HG03354 (cell line): ENCODE measurements at regions not wholly inside any gene's neighbourhood (a gene's known extent, or its start where the extent isn't known, plus 50 kb on each side); places are given as distances from the start of the nearest gene placed in this dataset.
"Not testable (repeated sequence)": the region's sequence is repeated elsewhere in the genome, so short reads cannot be mapped to it uniquely, and the experiment has no call there.

Experiments
- ATAC-seq: cut with Tn5 transposase; IDR thresholded peaks from one replicate; pipeline ENCODE4 v1.9.1; 2021; ENCODE audit warnings: mild to moderate bottlenecking; ENCODE audit not compliant: unreplicated experiment, poor library complexity, severe bottlenecking

DNA sequence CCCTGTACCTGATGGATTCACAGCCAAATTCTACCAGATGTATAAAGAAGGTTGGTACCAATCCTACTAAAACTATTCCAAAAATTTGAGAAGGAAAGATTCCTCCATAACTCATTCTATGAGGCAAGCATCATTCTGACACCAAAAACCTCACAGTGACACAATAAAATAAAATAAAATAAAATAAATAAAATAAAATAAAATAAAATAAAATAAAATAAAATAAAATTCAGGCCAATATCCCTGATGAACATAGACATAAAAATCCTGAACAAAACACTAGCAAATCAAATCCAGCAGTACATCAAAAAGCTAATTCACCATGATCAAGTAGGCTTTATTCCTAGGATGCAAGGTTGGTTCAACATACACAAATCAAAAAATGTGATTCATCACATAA is 108.1 kb downstream of the PROX1 start:
- ATAC-seq = not testable (repeated sequence)

GRCh38 chr1:214101246-214101645 is 113.5 kb downstream of the PROX1 start:
- no peak for ATAC-seq

DNA sequence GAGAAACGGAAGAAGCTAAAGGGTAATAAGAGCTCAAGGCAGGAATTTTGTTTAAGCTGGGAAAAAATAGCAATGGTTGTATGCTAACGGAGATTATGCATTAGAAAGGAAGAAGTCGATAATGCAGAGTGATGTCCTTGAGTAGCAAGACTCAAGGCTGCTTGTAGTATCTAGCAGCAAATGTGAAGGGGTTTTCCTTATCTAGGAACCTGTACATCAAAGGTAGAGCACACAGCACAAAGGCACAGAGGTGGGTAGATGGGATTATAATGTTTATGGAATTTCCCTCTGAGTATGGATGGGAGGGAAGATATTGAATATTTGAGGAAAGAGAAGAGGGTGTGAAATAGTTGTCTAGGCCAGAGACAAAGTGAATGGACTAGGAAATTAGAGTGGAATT is 114.1 kb downstream of the PROX1 start:
- ATAC-seq = no peak

DNA sequence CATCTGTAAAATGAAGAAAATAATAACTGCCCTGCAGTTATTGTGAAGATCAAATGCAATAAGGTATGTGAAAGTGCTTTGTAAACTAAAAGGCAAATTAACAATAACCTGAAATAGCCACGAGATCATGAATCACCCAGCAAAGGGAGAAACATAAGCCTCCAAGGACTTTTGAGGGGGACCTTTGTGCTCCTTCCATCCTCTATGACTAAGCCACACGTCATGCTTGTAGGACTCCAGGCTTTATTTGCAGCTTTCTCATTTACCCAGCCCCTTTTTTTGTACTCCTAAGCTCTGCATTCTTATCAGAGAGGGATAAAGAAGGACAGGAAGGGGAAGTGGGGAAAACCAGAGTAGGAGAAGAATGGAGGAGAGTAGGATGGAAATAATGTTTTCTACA is 115.1 kb downstream of the PROX1 start:
- no peak for ATAC-seq

GRCh38 chr1:214103778-214104177 is 116.0 kb downstream of the PROX1 start:
- ATAC-seq = no peak

GRCh38 chr1:214106375-214106774 is 118.6 kb downstream of the PROX1 start:
- ATAC-seq = no peak

GRCh38 chr1:214107322-214108096 is 119.7 kb downstream of the PROX1 start:
- no peak for ATAC-seq

- no peak for ATAC-seq
Observed at GRCh38 chr1:214108097-214108446, 120.3 kb downstream of the PROX1 start.

DNA sequence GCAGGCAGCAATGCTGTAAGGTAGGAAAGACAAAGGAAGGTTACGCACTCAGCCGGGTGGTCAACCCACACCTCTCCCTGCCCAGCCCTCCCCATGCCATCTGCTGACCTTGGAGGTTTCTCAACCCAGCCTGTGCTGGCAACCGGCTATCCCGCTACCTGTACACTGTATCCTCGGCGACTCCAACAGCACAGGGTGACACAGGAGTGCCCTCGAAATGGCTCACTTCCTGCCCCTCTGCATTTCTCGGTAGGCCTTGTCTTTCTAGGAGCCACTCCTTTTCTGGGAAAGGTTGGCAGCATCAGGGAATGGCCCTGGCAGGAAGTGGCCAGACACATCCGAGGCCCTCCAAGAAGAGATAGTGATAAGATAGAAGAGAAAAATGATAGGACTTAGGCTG is 124.0 kb downstream of the PROX1 start:
- no peak for ATAC-seq

DNA sequence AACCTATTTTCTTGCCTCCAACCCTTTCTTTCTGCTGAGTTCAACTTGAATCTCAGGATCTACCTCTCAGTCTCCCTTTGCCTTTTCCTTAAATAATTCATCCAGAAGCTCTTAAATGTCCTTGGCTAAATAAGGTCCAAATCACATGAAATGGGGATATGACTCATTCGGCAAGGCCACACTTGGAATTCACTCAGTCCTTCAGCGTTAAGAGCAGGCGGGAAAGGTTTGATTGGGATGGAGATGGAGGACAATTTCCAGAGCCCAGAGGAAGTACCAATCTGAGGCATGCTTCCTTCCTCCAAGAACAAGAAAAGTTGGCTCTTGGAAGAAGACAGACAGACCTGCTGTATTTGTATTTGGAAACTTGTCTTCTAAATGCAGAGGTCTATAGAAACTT is 128.5 kb downstream of the PROX1 start:
- no peak for ATAC-seq

- no peak for ATAC-seq
Observed at GRCh38 chr1:214117780-214118179, 130.0 kb downstream of the PROX1 start.

GRCh38 chr1:214120191-214120590 is 132.4 kb downstream of the PROX1 start:
- no peak for ATAC-seq

GRCh38 chr1:214120951-214121350 is 133.2 kb downstream of the PROX1 start:
- no peak for ATAC-seq

GRCh38 chr1:214122110-214122509 is 134.3 kb downstream of the PROX1 start:
- ATAC-seq = no peak

DNA sequence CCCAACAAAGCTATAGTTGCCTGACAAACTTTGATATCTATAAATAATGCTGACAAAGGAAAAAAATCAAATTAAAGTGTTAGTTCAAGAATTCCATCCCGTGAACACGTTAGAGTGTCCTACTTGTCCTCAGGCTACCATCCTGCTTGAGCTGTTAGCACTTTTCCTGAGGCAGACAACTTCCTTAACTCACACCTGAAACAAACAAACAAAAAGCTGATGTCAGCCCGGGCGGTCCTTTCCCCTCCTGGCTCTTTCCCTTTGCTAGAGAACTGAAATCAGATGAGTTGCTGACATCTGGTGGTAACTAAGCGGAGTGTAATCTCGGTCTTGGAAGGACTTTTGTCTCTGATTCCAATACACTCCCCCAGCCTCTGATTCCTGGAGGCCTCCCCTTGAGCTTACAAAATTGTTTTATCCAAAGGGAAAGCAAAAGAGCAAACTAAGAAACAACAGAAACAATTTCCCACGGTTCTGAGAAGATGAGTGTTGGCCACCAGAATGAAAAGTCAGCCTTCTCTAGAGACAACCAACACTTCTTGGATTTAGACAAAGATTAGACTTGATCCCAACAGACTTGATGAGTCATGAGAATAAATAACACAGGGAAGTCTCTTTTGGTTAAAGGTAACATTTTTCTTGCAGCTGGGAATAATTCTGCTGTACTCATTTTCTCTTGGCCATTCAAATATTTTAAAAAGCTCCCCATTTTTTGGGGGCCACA is 135.4 kb downstream of the PROX1 start:
- ATAC-seq = peak; percentile 76

DNA sequence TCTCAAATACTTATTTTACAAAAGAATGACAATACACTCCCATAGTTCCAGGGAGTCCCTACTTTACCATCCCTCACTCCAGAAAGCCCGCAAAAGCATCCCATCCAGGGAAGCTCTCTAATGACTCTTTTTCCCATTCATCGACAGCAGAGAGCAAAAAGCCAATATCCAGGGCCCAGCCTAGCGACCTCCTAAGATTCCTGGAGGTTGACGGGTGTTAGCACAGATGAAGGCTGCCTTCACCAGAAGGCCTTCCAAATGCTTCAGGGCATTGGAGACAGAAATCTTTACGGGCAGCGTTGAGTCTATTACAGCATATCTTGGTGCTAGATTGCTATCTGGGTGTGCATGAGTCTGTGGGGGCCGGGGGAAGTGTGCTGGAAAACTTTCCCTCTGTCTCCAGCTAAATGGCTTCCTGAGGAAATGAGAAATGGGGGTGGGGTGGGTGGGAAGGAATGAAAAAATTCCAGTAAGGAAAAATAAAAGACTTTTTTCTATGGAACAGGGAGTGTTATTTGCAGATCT is 136.6 kb downstream of the PROX1 start:
- no peak for ATAC-seq

- ATAC-seq = no peak
Observed at GRCh38 chr1:214124915-214125314, 137.1 kb downstream of the PROX1 start.

DNA sequence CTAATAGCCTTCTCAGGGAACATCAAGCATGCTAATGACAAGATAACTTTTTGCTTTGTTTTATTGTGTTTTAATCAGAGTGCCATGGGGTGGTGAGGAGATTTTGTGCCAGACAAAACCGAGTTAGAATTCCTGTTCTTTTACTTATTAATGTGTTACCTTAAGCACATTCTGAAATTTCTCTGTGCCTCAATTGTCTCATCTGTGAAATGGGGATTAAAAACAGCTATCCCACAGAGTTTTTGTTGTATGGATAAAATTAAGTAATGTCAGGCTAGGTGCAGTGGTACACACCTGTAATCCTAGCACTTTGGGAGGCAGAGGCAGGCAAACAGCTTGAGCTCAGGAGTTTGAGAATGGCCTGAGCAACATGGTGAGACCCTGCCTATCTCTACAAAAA is 138.0 kb downstream of the PROX1 start:
- ATAC-seq = no peak

GRCh38 chr1:214126697-214127146 is 138.9 kb downstream of the PROX1 start:
- ATAC-seq = no peak

- no peak for ATAC-seq
Observed at GRCh38 chr1:214127705-214128104, 139.9 kb downstream of the PROX1 start.

DNA sequence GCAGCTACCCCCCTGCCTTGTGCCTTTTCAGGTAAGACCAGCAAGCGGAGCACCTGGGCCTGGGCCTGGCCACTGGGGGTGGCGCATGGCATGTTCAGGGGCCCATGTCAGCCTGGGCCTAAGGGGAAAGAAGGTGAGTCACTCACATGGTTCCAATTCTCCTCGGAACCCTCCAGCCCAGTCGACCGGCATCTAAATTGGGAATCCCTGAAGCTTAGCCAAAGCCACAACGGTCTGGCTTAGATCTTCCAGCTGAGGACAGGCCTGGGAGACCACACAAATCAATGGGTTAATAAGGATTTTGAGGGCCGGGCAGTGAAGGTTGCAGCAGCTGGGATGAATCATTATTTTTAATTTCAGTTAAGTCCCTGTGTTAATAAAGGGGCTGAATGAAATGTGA is 145.1 kb upstream of the SMYD2 start:
- no peak for ATAC-seq
